IMR-90 (cell line): ENCODE measurements at regions not wholly inside any gene's neighbourhood (a gene's known extent, or its start where the extent isn't known, plus 50 kb on each side); places are given as distances from the start of the nearest gene placed in this dataset.
A peak's percentile ranks its signal among the peaks of the same experiment; 100 is the strongest.

Experiments
- ATAC-seq: fragments of 200-7000 bp; cut with Tn5 transposase; 2 replicates; pipeline ENCODE4 v1.9.1; 2020; ENCODE audit warnings: low read depth, mild to moderate bottlenecking, moderate library complexity
- BruUV-seq: library from RNA; stranded (reverse); fragments of 400-500 nt; replicated peaks from 2 replicates; lab custom pipeline; 2021; lab: Mats Ljungman, UMichigan
- CTCF ChIA-PET: fragments of 300-600 bp; formaldehyde crosslinking; extraction: SDS; loops from one replicate; lab custom pipeline; 2021; ENCODE audit warnings: antibody characterized with exemption; lab: Yijun Ruan, JAX
- POLR2A ChIA-PET: fragments of 300-600 bp; sonication (Branson Sonifier 250); formaldehyde crosslinking; loops from one replicate; lab custom pipeline; 2022; ENCODE audit warnings: antibody characterized with exemption; ENCODE audit not compliant: unreplicated experiment; lab: Charles Lee
- DNase-seq: peaks from one replicate; pipeline ENCODE4 v3.0.0; 2013
- H2AFZ ChIP-seq: replicated peaks from 2 replicates; pipeline ENCODE3; 2013; ENCODE audit warnings: low read length, mild to moderate bottlenecking; ENCODE audit not compliant: poor library complexity
- H2AK5ac ChIP-seq: 2 replicates; pipeline ENCODE4 v1.6.1; 2013; ENCODE audit warnings: low read depth, low read length, inconsistent platforms
- H2AK9ac ChIP-seq: replicated peaks from 2 replicates; pipeline ENCODE3; 2013; ENCODE audit warnings: mild to moderate bottlenecking, low read depth, low read length, moderate library complexity; ENCODE audit not compliant: poor library complexity
- H2BK120ac ChIP-seq: 2 replicates; pipeline ENCODE4 v1.6.1; 2013; ENCODE audit warnings: low read depth, low read length, inconsistent platforms
- H2BK15ac ChIP-seq: 3 replicates; pipeline ENCODE4 v1.6.1; 2013; ENCODE audit warnings: low read depth, low read length, inconsistent platforms
- H2BK20ac ChIP-seq: 2 replicates; pipeline ENCODE4 v1.6.1; 2013; ENCODE audit warnings: low read depth, mild to moderate bottlenecking, inconsistent platforms, low read length, moderate library complexity
- H2BK5ac ChIP-seq: 2 replicates; pipeline ENCODE4 v1.6.1; 2013; ENCODE audit warnings: mild to moderate bottlenecking, low read depth, low read length, inconsistent platforms; ENCODE audit not compliant: poor library complexity, severe bottlenecking
- H3K14ac ChIP-seq: replicated peaks from 2 replicates; pipeline ENCODE4 v1.6.1; 2013; ENCODE audit warnings: low read depth, low read length, inconsistent platforms
- H3K18ac ChIP-seq: 2 replicates; pipeline ENCODE4 v1.6.1; 2013; ENCODE audit warnings: low read depth, low read length, control low read depth
- H3K23ac ChIP-seq: 2 replicates; pipeline ENCODE4 v1.6.1; 2013; ENCODE audit warnings: low read depth, low read length, inconsistent platforms
- H3K27ac ChIP-seq: 2 replicates; pipeline ENCODE4 v1.5.1; 2013; ENCODE audit warnings: mild to moderate bottlenecking, control low read depth, low read length; ENCODE audit not compliant: insufficient read depth
- H3K27me3 ChIP-seq: 2 replicates; pipeline ENCODE4 v1.6.1; 2013; ENCODE audit warnings: low read length; ENCODE audit not compliant: control insufficient read depth, insufficient read depth
- H3K36me3 ChIP-seq: 2 replicates; pipeline ENCODE4 v1.6.1; 2013; ENCODE audit warnings: low read length, mixed read lengths; ENCODE audit not compliant: control insufficient read depth, insufficient read depth
- H3K4ac ChIP-seq: 2 replicates; pipeline ENCODE4 v1.6.1; 2013; ENCODE audit warnings: low read depth, low read length, inconsistent platforms
- H3K4me1 ChIP-seq: 2 replicates; pipeline ENCODE4 v1.6.1; 2013; ENCODE audit warnings: low read length, mixed read lengths; ENCODE audit not compliant: control insufficient read depth, insufficient read depth
- H3K4me2 ChIP-seq: 2 replicates; pipeline ENCODE4 v1.6.1; 2013; ENCODE audit warnings: low read depth, mild to moderate bottlenecking, control low read depth, low read length, moderate library complexity
- H3K4me3 ChIP-seq: 2 replicates; pipeline ENCODE4 v1.5.1; 2013; ENCODE audit warnings: low read depth, mild to moderate bottlenecking, control low read depth, low read length, moderate library complexity; ENCODE audit not compliant: insufficient read depth
- H3K56ac ChIP-seq: 2 replicates; pipeline ENCODE4 v1.6.1; 2013; ENCODE audit warnings: low read length, inconsistent platforms; ENCODE audit not compliant: insufficient read depth; ENCODE audit errors: extremely low read depth
- H3K79me1 ChIP-seq, 2 experiments: 2 replicates each; pipeline ENCODE4 v1.6.1; 2013; ENCODE audit warnings: low read length in 2 of 2, inconsistent platforms in 1 of 2, low read depth in 1 of 2
- H3K9ac ChIP-seq: 2 replicates; pipeline ENCODE4 v1.6.1; 2013; ENCODE audit warnings: low read depth, low read length, control low read depth
- H3K9me1 ChIP-seq: 2 replicates; pipeline ENCODE4 v1.6.1; 2013; ENCODE audit warnings: low read length, inconsistent platforms; ENCODE audit not compliant: insufficient read depth
- H3K9me3 ChIP-seq: 2 replicates; pipeline ENCODE4 v1.6.1; 2013; ENCODE audit warnings: low read length; ENCODE audit not compliant: control insufficient read depth, insufficient read depth
- H4K20me1 ChIP-seq: 2 replicates; pipeline ENCODE4 v1.6.1; 2013; ENCODE audit warnings: low read length, inconsistent platforms; ENCODE audit not compliant: insufficient read depth
- H4K5ac ChIP-seq: 2 replicates; pipeline ENCODE4 v1.6.1; 2013; ENCODE audit warnings: mild to moderate bottlenecking, low read depth, low read length, control low read depth
- H4K8ac ChIP-seq, 2 experiments: 2 replicates each; pipeline ENCODE4 v1.6.1; 2013; ENCODE audit warnings: low read depth in 2 of 2, low read length in 2 of 2, control low read depth in 1 of 2, inconsistent platforms in 1 of 2
- H4K91ac ChIP-seq: 2 replicates; pipeline ENCODE4 v1.6.1; 2013; ENCODE audit warnings: low read depth, low read length, inconsistent platforms; ENCODE audit not compliant: insufficient read depth
- BHLHE40 ChIP-seq: fragments of 150-350 bp; IDR thresholded peaks from 2 replicates; pipeline ENCODE4 v1.6.1; 2016; ENCODE audit warnings: mild to moderate bottlenecking, low read depth, low read length
- CEBPB ChIP-seq: IDR thresholded peaks from 2 replicates; pipeline ENCODE4 v1.6.1; 2012; ENCODE audit warnings: low read depth, low read length, improper control_type of control experiment
- CHD1 ChIP-seq: IDR thresholded peaks from 2 replicates; pipeline ENCODE4 v1.6.1; 2012; ENCODE audit warnings: low read depth, low read length, improper control_type of control experiment
- CTCF ChIP-seq: conservative IDR thresholded peaks from 2 replicates; pipeline ENCODE4 v1.5.1; 2012; ENCODE audit warnings: mild to moderate bottlenecking, low read depth, low read length, improper control_type of control experiment
- ELK1 ChIP-seq: fragments of 150-350 bp; IDR thresholded peaks from 2 replicates; pipeline ENCODE4 v1.6.1; 2016; ENCODE audit warnings: low read depth, mild to moderate bottlenecking, low read length, moderate library complexity, borderline replicate concordance
- FOS ChIP-seq: fragments of 150-350 bp; IDR thresholded peaks from 2 replicates; pipeline ENCODE4 v1.6.1; 2016; ENCODE audit warnings: low read depth, low read length
- MAFK ChIP-seq: IDR thresholded peaks from 2 replicates; pipeline ENCODE4 v1.6.1; 2012; ENCODE audit warnings: low read depth, low read length, improper control_type of control experiment
- MAZ ChIP-seq: IDR thresholded peaks from 2 replicates; pipeline ENCODE4 v1.6.1; 2012; ENCODE audit warnings: low read depth, mild to moderate bottlenecking, low read length, improper control_type of control experiment, moderate library complexity, borderline replicate concordance
- MXI1 ChIP-seq: IDR thresholded peaks from 2 replicates; pipeline ENCODE4 v1.6.1; 2012; ENCODE audit warnings: low read depth, mild to moderate bottlenecking, low read length, moderate library complexity, borderline replicate concordance
- NFE2L2 ChIP-seq: fragments of 150-350 bp; IDR thresholded peaks from 2 replicates; pipeline ENCODE4 v1.6.1; 2016; ENCODE audit warnings: low read depth, mild to moderate bottlenecking, low read length
- POLR2A ChIP-seq: IDR thresholded peaks from 2 replicates; pipeline ENCODE4 v1.6.1; 2012; ENCODE audit warnings: mild to moderate bottlenecking, low read depth, low read length
- RAD21 ChIP-seq: IDR thresholded peaks from 2 replicates; pipeline ENCODE4 v1.6.1; 2012; ENCODE audit warnings: low read length, improper control_type of control experiment
- RCOR1 ChIP-seq: IDR thresholded peaks from 2 replicates; pipeline ENCODE4 v1.6.1; 2012; ENCODE audit warnings: mild to moderate bottlenecking, low read length, improper control_type of control experiment; ENCODE audit not compliant: insufficient replicate concordance
- RFX5 ChIP-seq: IDR thresholded peaks from 2 replicates; pipeline ENCODE4 v1.8.0; 2012; ENCODE audit warnings: low read depth, mild to moderate bottlenecking, low read length, moderate library complexity
- SMC3 ChIP-seq: fragments of 150-350 bp; IDR thresholded peaks from 2 replicates; pipeline ENCODE4 v1.6.1; 2016; ENCODE audit warnings: low read depth, mild to moderate bottlenecking, antibody characterized with exemption, low read length, moderate library complexity
- USF2 ChIP-seq: fragments of 150-350 bp; IDR thresholded peaks from 2 replicates; pipeline ENCODE4 v1.6.1; 2017; ENCODE audit warnings: mild to moderate bottlenecking, antibody characterized with exemption, low read length, low read depth
- WGBS, 2 experiments: methylation state at CpG; one replicate each; pipeline versions ENCODE4 v1.1.5 to v1.1.7; 2013; ENCODE audit warnings: missing lambda C conversion rate in 2 of 2; ENCODE audit not compliant: insufficient read length in 1 of 2; ENCODE audit errors: extremely low coverage in 2 of 2; 5-methylcytosine and 5-hydroxymethylcytosine counted together
- dilution Hi-C: fragments of 300-500 bp; cut with HindIII; formaldehyde crosslinking; loops from one replicate; pipeline ENCODE4 v1.14.3; 2018; ENCODE audit warnings: low sequenced_read_pairs; ENCODE audit not compliant: unreplicated experiment
- in situ Hi-C: fragments of 300-500 bp; cut with MboI; formaldehyde crosslinking; loops from 3 replicates; pipeline ENCODE4 v1.14.3; 2019; ENCODE audit warnings: low sequenced_read_pairs, inconsistent platforms, mixed read lengths
- intact Hi-C: fragments of 100-400 bp; cut with micrococcal nuclease; formaldehyde crosslinking; loops from 2 replicates; pipeline ENCODE4 v1.10.0; 2022

- H3K9me3 ChIP-seq, result no peaks in the 10 kb centered on the region
- H4K5ac ChIP-seq, result no peak overlapping the region
- H4K20me1 ChIP-seq, result no peaks in the 10 kb centered on the region
- H3K14ac ChIP-seq, result no peak overlapping the region
- H3K4ac ChIP-seq, result no peak overlapping the region
- no peak overlapping the region for H2AK5ac ChIP-seq
- TF ChIP-seq RCOR1 (no peak), MAFK (no peak), ELK1 (no peak), SMC3 (no peak), CHD1 (no peak), NFE2L2 (no peak), RFX5 (no peak), RAD21 (no peak), BHLHE40 (no peak), CEBPB (no peak), FOS (no peak), MAZ (no peak), USF2 (no peak), POLR2A (no peak), MXI1 (no peak), CTCF (no peak)
- H3K4me3 ChIP-seq, result no peak overlapping the region
- H3K23ac ChIP-seq, result no peak overlapping the region
- no peak overlapping the region for H2BK15ac ChIP-seq
- no peaks in the 10 kb centered on the region for H3K79me1 ChIP-seq
- no peak overlapping the region for H3K9ac ChIP-seq
- WGBS, 2 experiments, result no CpG with 5 or more reads among the region's 5 CpGs
- no peak overlapping the region for H3K27ac ChIP-seq
- no peaks in the 10 kb centered on the region for H3K9me1 ChIP-seq
- DNase-seq (peak; percentile 36), ATAC-seq (peak; percentile 48)
- H4K8ac ChIP-seq, result no peak overlapping the region
- no peak overlapping the region for H3K18ac ChIP-seq
- H2BK5ac ChIP-seq, result no peak overlapping the region
- H3K56ac ChIP-seq, result no peak overlapping the region
- no peak overlapping the region for H2BK120ac ChIP-seq
- ChIA-PET POLR2A (no interaction called here), CTCF (no interaction called here)
- H2AFZ ChIP-seq, result no peak overlapping the region
- no peaks in the 10 kb centered on the region for H3K4me1 ChIP-seq
- H4K91ac ChIP-seq, result no peak overlapping the region
- no peak overlapping the region for H3K4me2 ChIP-seq
- no TSS peak for BruUV-seq
- dilution Hi-C loops, result no loop called here
- intact Hi-C loops, result no loop called here
- no peak overlapping the region for H2AK9ac ChIP-seq
- in situ Hi-C loops, result no loop called here
- H2BK20ac ChIP-seq, result no peak overlapping the region
- no peaks in the 10 kb centered on the region for H3K36me3 ChIP-seq
- H3K27me3 ChIP-seq, result no peaks in the 10 kb centered on the region
Measured at GRCh38 chr4:163603257-163603656, 108.8 kb downstream of the TMA16 start.
